ENCODE measurements at regions not wholly inside any gene's neighbourhood (a gene's known extent, or its start where the extent isn't known, plus 50 kb on each side); places are given as distances from the start of the nearest gene placed in this dataset.

GRCh38 chrX:45778616-45779015, 577.9 kb upstream of the DIPK2B start:
- DNase-seq (ENCODE audit: low spot score) = no peak
- ChIA-PET POLR2A (ENCODE audit: low non-redundant PET) (no interaction called here), CTCF (no interaction called here)
- H3K27ac ChIP-seq = no peak overlapping the region
- TF ChIP-seq CTCF (conservative IDR thresholded peaks at IDR 0.05; ENCODE audit: low read depth) = no peak

GRCh38 chrX:45777366-45777765, 576.7 kb upstream of the DIPK2B start:
- TF ChIP-seq CTCF (conservative IDR thresholded peaks at IDR 0.05; ENCODE audit: low read depth) = no peak
- H3K27ac ChIP-seq = no peak overlapping the region
- DNase-seq (ENCODE audit: low spot score) = no peak
- POLR2A ChIA-PET (ENCODE audit: low non-redundant PET) = no interaction called here
- CTCF ChIA-PET = no interaction called here

GRCh38 chrX:45775468-45775867, 574.8 kb upstream of the DIPK2B start:
- peak; percentile 35 for DNase-seq (ENCODE audit: low spot score)
- POLR2A ChIA-PET (ENCODE audit: low non-redundant PET) = no interaction called here
- TF ChIP-seq CTCF (conservative IDR thresholded peaks at IDR 0.05; ENCODE audit: low read depth) = no peak
- no peak overlapping the region for H3K27ac ChIP-seq
- CTCF ChIA-PET = no interaction called here

- DNase-seq (ENCODE audit: low spot score) = no peak
- ChIA-PET POLR2A (ENCODE audit: low non-redundant PET) (no interaction called here), CTCF (no interaction called here)
- no peak overlapping the region for H3K27ac ChIP-seq
- no peak for TF ChIP-seq CTCF (conservative IDR thresholded peaks at IDR 0.05; ENCODE audit: low read depth)
These were observed 574.3 kb upstream of the DIPK2B start for GRCh38 chrX:45774961-45775360.

- ChIA-PET CTCF (no interaction called here), POLR2A (ENCODE audit: low non-redundant PET) (no interaction called here)
- no peak for TF ChIP-seq CTCF (conservative IDR thresholded peaks at IDR 0.05; ENCODE audit: low read depth)
- no peak for DNase-seq (ENCODE audit: low spot score)
- peak overlapping the region; percentile 86 for H3K27ac ChIP-seq
These were observed 572.9 kb upstream of the DIPK2B start for GRCh38 chrX:45773572-45773971.

GRCh38 chrX:45771560-45772340, 571.1 kb upstream of the DIPK2B start:
- no peak for DNase-seq (ENCODE audit: low spot score)
- ChIA-PET POLR2A (ENCODE audit: low non-redundant PET) (no interaction called here), CTCF (interaction anchor here (1.1 kb wide), 1 partner anchor 77 kb away, joined by 3 read pairs; no protein-coding TSS in a partner anchor)
- TF ChIP-seq CTCF (conservative IDR thresholded peaks at IDR 0.05; ENCODE audit: low read depth) = no peak
- peak overlapping the region; percentile 60; the same call in 1 of the 2 replicates for H3K27ac ChIP-seq

Measured in RWPE1 (cell line).